OCI-LY1 (cell line): ENCODE measurements at regions not wholly inside any gene's neighbourhood (a gene's known extent, or its start where the extent isn't known, plus 50 kb on each side); places are given as distances from the start of the nearest gene placed in this dataset.

Source experiments
- CTCF ChIP-seq: fragments of 200-600 bp; sonication (generic), shearing (Covaris generic); IDR thresholded peaks from 2 replicates; pipeline ENCODE4 v1.5.1; 2017; ENCODE audit warnings: mild to moderate bottlenecking, antibody characterized with exemption, low read length, moderate library complexity, mixed read lengths
- EZH2 ChIP-seq: fragments of 200-600 bp; sonication (generic), shearing (Covaris generic); IDR thresholded peaks from 2 replicates; pipeline ENCODE4 v1.8.0; 2017; ENCODE audit warnings: borderline replicate concordance, mixed run types, mild to moderate bottlenecking, antibody characterized with exemption, low read length, moderate library complexity, mixed read lengths

DNA sequence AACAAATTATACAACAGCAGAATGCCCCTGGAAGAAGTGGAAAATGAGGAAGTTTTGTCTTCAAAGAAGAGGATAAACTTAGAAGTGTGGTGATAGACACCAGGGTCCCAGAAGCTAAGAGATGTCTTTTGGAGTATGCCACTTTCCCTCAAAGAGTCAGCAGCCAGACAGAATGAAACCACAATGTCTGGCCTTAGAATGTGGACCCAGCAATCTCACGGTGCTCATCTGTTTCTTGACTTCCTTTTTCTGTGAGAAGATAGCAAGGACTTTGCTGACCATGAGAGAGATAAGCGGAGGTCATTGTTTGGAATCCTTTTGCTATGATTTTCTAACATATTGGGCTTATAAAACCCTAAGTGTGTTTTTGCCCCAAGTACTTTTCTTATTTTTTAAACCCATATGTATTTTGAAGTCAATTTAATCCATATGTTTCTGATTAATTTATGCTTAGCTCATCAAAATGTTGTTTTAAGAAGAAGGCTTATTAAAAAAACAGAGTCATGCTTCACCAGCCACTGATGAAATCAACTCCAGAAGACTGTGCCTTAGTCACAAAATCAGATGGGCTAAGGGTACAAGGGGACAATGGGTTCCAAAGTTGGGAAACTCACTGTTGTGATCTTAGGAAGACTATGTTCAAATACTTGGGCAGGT, 451.2 kb upstream of the JAG1 start:
- TF ChIP-seq CTCF = no peak
- no peak for TF ChIP-seq EZH2
